Kasumi-1 (cell line): ENCODE measurements at regions not wholly inside any gene's neighbourhood (a gene's known extent, or its start where the extent isn't known, plus 50 kb on each side); places are given as distances from the start of the nearest gene placed in this dataset.

Experiments used
- DNase-seq, 2 experiments: peaks; one replicate each; lab custom pipeline; 2025; lab: John Stamatoyannopoulos, UW

- peak; percentile 58 to 64 for DNase-seq
These were observed 148.8 kb downstream of the IRX2 start for GRCh38 chr5:2602451-2603271.

GRCh38 chr5:2598503-2598902 is 153.0 kb downstream of the IRX2 start:
- DNase-seq, result no peak

- no peak for DNase-seq
These were observed 156.8 kb downstream of the IRX2 start for GRCh38 chr5:2594701-2595100.

DNA sequence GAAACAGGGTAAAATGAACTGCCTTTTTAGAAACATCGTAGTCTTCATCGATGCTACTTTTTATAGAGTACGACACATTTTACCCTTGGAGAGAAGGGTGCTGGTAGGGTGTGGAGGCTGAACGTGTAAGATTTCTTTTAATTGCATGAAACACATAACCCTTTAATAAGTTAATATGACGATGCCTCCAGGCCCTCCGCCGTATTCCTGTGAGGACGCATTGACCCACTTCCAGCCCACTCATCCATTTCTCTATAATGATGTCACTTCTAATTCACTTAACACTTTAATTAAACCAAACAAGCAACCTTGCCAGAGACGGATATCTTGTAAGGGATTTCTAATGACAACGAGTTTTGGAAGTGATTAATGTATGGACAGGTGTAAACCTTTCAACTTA is 158.7 kb downstream of the IRX2 start:
- no peak for DNase-seq

DNA sequence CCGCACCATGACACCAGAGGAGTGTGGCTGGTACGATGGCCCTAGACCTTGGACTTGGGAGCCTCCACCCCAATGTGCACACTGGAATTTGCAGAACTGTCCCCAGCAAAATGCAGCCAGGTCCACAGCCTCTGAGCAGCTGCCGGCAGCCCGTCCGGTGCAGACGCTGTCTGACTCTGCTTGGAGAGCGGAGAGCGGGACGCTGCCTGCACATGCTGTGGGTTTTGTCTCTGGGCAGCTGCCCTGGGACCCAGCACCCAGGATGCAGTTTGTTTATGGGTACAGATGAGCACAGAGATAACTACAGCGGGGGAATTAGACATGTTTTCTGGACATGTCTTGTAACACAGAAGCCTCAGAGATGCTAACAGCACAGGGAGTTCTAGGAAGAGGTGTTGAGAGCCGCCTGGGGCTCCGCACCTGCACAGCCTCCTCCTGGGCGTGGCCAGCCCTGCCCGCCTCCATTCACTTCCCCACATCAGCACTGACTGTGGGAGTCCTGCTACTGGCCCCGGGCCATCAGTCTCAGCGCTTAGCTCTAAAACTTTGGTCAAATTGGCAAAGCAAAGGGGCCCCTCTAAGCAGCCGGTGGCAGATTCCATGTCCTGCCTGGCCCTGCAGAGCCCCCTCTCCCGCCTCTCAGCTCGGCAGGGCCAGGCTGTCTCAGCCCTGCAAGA is 159.6 kb downstream of the IRX2 start:
- no peak for DNase-seq

DNA sequence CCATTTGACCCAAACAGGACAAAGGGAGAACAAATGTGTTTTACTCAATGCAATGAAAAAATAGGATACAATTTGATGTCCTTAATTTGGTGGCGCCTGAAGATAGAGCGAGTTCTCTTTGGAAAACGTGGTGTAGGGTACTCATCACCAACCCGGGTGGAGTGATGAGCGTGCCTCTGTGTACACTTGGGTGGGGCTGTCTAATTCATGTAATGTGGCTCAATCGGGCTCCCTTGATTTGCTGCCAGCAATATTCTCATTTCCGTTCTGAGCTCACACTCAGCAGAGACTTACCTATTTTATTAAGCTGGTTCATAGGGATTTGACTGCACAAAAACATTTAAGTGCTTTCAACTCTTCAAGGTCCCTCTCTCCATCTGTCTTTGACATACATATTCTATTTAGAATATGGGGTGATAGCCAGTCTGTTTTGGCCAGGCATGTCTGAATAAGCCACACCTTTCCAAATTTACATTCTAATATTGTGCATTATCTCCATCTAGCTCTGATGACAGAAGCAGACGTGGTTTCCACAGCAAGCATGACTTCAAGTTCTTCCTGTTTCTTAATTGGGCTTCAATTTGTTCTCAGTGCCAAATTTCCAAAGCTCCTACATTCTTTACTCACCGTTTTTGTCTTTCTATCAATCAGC is 162.5 kb downstream of the IRX2 start:
- DNase-seq, result no peak

DNA sequence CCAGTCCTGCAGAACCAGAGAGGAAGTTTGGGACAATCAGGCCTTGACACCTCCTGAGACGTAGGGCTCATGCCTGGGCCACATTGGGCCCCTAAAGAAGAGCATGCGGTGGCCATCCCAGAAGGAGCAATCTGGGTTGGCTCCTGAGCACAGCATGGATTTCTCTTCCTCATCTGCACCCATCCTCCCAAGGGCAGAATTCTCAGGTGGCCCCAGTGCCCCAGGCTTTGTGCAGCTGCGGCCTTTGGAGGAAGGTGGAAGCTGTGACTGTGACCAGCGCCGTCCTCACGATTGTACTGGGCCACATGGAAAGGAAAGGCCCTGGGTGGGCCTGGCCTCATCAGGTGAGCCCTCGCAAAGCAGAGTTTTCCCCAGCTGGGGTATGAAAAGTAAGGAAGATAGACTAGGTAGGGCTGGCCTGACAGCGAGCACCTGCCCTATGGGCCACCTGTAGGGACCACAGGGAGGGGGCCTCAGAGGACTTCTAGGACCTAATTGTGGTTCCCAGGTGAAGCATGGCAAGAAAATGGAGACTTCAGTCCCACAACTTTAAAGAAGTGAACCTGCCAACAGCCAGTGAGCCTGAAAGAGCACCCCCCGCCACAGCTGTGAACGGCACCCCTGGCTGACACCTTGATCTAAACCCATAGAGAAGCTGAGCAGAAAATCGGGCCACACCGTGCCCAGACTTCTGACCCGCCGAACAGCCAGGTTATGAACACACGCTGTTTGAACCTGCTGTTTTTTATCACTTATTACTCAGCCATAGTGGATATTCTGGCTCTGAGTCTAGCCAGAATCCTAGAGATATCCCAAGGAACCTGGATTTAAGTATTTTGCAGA is 164.1 kb downstream of the IRX2 start:
- DNase-seq, result no peak

GRCh38 chr5:2586016-2586715 is 165.3 kb downstream of the IRX2 start:
- no peak for DNase-seq

GRCh38 chr5:2584579-2585269 is 166.8 kb downstream of the IRX2 start:
- DNase-seq, result no peak

DNA sequence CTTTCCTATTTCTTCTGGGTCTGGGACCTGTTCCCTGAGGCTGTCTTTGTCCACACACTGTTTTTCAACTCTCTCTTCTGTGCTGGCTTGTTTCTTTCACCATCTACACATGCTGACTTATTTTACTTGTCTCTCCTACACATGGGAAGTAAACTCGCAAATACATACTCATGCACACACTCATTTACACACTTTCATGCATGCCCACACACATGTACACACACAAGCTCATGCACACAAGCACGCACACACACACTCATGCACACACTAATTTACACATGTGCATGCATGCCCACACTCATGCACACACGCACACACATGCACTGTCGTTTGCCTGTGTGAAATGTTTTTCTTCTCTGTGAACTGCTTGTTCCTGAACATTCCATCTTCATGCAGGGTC is 169.0 kb downstream of the IRX2 start:
- no peak for DNase-seq

GRCh38 chr5:2582106-2582505 is 169.4 kb downstream of the IRX2 start:
- DNase-seq, result no peak

DNA sequence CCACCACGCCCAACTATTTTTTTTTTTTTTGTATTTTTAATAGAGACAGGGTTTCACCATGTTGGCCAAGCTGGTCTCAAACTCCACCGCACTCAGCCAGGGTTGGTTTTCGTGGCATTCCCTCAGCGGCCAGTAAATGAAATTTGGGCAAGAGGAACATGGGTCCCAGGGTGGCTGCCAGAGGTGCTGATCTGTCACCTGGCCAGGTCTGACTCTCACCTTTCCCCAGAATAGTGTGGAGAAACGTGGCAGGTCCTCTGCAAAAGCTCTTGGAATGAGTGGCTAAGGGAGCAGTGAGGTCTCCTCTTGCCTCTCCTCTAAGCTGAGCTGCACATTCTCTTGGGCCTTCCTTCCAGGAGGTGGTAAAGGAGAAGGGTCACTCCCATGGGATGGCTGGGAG is 170.1 kb downstream of the IRX2 start:
- DNase-seq, result no peak

DNA sequence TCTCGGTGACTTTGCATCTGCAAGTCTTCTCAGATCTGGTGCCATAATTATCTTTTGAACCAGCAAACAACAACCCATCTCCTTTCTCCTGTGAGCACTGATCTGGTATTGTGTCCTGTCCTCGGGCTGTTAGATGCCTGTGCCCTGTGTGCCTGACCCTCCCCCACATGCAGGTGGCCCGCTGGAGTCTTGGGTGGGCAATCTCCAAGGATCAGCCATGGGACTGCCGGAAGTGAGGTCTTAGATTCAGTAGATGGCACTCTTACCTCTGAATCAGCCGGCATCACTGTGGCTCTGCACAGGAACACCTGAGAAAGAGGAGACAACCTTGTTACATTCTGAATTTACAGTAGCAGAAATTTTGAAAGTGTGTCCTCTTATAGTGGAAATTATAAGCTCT is 172.4 kb downstream of the IRX2 start:
- no peak for DNase-seq

- DNase-seq, result no peak
These were observed 174.0 kb downstream of the IRX2 start for GRCh38 chr5:2577312-2578036.

- no peak for DNase-seq
These were observed 174.7 kb downstream of the IRX2 start for GRCh38 chr5:2576823-2577222.

DNA sequence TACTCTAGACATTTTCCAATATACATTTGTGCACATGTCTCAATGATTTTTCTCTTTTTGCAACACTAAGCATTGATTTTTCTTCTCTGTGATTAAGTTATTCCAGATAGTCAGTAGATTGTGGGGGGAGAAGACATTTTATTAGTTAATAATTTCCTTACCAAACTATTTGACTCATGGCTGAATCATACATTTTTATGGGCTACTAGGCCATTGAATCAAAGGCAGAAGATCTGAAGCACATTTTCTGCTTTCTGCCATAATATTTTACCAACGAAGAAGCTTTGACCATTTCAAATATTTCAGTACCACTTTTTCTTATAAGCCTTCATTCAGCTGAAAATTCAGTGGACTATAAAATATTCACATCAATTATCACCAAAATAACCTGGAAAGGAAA is 175.6 kb downstream of the IRX2 start:
- no peak for DNase-seq

DNA sequence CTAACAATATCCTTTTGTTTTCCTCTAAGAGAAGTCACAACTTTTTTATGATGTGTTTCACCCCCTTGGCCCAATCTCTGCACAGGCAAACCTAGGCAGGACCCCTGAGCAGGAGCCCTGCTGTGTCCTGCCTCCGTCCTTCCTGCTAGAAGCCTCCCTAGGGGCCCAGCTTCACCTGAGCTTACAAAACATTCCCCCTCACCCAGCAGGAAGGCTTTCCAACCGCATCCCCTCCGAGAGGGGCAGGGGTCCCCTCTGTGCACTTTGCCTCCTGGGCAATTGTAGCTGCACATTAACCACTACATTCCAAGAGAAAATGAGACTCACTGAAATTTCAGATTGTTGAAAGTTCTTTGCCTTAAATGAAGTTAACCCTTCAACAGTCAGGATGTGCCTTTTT is 176.2 kb downstream of the IRX2 start:
- no peak for DNase-seq

DNA sequence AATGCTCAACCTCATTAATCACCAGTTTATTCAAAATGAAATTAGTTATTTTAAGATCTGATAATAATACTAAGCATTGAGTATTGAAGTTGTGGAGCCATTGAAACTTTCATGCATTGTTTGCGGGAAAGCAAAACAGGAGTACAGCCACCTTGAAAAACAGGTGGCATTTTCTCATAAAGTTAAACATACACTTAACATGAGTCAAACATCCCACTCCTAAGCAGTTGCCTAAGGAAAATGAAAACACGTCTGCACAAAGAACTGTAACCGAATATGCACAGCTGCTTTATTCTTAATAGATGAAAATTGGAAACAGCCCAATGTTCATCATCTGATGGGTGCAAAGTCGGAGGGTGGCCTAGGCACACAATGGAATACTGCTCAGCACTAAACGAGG is 177.3 kb downstream of the IRX2 start:
- no peak for DNase-seq

- DNase-seq, result no peak
These were observed 180.9 kb downstream of the IRX2 start for GRCh38 chr5:2570586-2570985.
